ENCODE measurements at regions not wholly inside any gene's neighbourhood (a gene's known extent, or its start where the extent isn't known, plus 50 kb on each side); places are given as distances from the start of the nearest gene placed in this dataset.

DNA sequence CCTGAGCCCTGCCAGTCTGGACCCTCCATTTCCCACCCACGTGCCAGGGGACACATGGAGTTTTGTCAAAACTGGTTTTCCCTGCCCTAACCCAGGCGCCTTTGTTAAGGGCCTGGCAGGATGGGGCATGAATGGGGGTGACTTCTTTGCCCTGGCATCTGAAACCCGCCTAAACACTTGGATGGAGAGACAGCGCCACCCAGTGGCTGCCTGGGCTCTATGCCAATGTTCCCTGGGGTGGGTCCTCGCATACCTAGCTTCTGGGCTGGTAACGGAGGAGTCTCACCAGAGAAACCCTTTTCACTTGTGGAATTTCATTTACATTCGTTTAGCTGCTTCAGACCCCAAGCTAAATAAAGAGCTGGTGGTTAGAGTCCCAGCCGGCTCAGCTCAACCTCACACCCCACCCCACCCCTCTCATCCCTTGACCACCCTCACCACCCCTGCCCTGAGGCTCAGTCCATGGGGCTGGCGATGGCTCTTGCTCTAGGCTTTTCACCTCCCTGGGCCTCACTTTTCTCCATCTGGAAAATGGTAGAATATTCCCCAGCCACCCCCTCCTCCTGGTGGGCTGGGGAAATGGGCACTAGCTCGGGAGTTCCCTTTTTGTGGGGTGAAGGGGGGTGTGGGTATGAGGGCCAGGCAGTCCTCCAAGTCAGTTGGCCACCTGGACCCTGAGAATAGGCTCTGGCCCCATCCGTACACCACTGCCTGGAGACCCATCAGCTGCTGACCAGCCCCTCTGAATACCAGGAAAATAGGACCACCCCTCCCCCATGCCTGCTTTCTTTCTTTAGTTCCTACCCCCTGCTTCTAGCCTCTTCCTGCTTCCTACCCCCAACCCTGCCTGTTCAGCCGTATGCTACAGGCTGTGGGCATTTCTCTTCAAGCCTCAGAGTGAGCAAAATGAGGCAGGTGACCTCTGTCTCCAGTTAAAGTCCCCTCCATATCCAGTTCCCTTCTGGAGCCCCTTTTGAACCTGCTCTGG is 57.1 kb upstream of the PJA1 start:
- TF ChIP-seq, protein P1, sequence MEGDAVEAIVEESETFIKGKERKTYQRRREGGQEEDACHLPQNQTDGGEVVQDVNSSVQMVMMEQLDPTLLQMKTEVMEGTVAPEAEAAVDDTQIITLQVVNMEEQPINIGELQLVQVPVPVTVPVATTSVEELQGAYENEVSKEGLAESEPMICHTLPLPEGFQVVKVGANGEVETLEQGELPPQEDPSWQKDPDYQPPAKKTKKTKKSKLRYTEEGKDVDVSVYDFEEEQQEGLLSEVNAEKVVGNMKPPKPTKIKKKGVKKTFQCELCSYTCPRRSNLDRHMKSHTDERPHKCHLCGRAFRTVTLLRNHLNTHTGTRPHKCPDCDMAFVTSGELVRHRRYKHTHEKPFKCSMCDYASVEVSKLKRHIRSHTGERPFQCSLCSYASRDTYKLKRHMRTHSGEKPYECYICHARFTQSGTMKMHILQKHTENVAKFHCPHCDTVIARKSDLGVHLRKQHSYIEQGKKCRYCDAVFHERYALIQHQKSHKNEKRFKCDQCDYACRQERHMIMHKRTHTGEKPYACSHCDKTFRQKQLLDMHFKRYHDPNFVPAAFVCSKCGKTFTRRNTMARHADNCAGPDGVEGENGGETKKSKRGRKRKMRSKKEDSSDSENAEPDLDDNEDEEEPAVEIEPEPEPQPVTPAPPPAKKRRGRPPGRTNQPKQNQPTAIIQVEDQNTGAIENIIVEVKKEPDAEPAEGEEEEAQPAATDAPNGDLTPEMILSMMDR (conservative IDR thresholded peaks at IDR 0.05; ENCODE audit: low read depth, low read length), result peak; percentile 86
- peak; percentile 21 for DNase-seq (ENCODE audit: low read depth)
- H3K4me3 ChIP-seq (ENCODE audit: low read length), result no peak overlapping the region

- H3K4me3 ChIP-seq (ENCODE audit: low read length), result no peak overlapping the region
- TF ChIP-seq, protein P1 (conservative IDR thresholded peaks at IDR 0.05; ENCODE audit: low read depth, low read length), result no peak
- DNase-seq (ENCODE audit: low read depth), result no peak
Measured at GRCh38 chrX:69221239-69222102, 56.2 kb upstream of the PJA1 start.

DNA sequence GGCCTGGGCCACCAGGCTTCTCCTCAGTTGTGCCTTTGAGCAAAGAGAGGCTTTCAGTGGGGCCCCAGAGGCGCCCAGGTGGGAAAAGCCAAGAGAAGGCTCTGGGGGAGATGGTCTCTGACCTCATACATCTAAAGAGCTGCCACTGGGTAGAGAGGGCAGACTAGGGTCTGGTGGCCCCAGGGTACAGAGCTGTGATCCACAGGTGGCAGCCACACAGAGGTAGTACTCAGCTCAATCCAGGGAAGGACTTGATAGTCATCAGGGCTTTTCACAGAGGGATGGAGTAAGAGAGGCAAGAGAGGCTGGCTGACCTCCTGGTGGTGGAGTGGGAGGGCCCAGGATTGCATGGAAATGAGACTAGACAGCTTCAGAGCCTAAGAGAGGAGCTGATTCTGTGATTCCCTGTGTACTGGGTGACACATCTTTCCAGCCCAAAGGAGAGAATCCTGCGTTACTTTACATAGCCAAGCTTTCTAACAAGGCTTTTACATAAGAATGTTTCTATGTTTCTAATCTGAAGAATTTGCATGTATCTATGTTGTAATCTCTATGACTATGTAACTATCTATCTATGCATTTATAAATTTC is 53.2 kb upstream of the PJA1 start:
- DNase-seq (ENCODE audit: low read depth), result no peak
- TF ChIP-seq, protein P1 (conservative IDR thresholded peaks at IDR 0.05; ENCODE audit: low read depth, low read length), result no peak

DNA sequence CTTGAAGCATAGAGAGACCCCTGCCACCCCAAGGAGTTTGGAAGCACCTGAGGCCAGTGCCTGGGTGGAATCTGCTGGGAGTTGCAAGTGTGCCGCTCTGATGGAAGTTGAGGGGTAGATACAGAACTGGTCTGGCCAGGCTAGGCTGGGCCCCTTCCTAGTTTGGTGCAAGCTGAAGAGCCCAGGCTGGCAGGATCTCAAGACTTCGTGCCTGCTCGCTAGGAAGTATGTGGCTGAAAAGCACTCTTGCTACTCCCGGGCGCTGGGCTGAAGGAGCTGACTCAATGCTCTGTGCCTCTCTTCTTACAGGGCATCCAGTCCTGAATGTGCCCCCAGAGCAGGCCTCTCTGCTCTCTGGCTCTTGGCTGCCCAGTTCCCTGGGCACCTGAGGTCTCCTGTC is 51.7 kb upstream of the PJA1 start:
- DNase-seq (ENCODE audit: low read depth), result no peak
- TF ChIP-seq, protein P1 (conservative IDR thresholded peaks at IDR 0.05; ENCODE audit: low read depth, low read length), result no peak
- H3K4me3 ChIP-seq (ENCODE audit: low read length), result no peak overlapping the region

More for the DNA sequence above, 53.2 kb upstream of the PJA1 start:
- no peak overlapping the region for H3K4me3 ChIP-seq (ENCODE audit: low read length)

- DNase-seq (ENCODE audit: low read depth), result no peak
- TF ChIP-seq, protein P1 (conservative IDR thresholded peaks at IDR 0.05; ENCODE audit: low read depth, low read length), result no peak
- no peak overlapping the region for H3K4me3 ChIP-seq (ENCODE audit: low read length)
Measured at GRCh38 chrX:69216446-69216845, 51.2 kb upstream of the PJA1 start.

DNA sequence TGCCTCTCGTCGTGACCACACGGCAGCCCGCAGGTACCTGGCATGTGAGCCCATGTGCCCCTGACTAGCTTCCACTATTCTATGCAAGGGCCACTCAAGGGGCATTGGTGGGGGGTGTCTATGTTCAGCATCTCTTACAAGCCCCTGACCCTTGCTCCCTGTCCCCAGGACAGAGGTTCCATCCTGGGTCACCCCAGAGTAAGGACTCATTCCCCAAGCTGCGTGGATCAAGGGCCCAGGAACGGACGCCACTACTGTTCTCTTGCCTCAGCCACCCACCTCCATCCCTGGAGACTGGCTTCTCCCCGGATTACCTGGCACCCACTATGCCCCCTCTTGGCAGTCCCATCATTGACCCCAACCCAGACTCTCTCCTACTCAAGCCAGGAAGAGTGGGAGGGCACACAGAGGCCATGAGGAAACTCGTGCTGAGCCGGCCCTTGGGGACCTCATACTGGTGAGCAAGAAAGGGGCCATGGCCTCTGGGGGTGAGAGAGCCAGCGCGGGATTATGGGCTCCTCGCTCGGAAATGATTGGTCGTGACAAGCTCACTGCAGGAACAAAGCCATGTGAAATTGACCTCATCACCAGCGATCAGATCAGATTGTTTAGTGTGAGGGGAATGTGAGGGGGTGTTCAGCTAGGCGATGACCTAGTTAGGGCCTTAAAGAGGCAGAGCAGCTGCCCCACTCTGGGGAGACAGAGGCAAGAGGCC is 50.1 kb upstream of the PJA1 start:
- TF ChIP-seq, protein P1 (conservative IDR thresholded peaks at IDR 0.05; ENCODE audit: low read depth, low read length), result no peak
- no peak for DNase-seq (ENCODE audit: low read depth)
- no peak overlapping the region for H3K4me3 ChIP-seq (ENCODE audit: low read length)
